ENCODE measurements at regions not wholly inside any gene's neighbourhood (a gene's known extent, or its start where the extent isn't known, plus 50 kb on each side); places are given as distances from the start of the nearest gene placed in this dataset.

- no peaks in the 10 kb centered on the region for H3K27me3 ChIP-seq
- no peak for TF ChIP-seq EP300 (IDR thresholded peaks at IDR 0.05)
- TF ChIP-seq POLR2A (IDR thresholded peaks at IDR 0.05), result no peak
- no peak overlapping the region for H3K27ac ChIP-seq
- WGBS, 3 donors, result 94 to 96% (median 96%) methylated on average over 3 of the region's 3 CpGs
- H3K9me3 ChIP-seq, result no peaks in the 10 kb centered on the region
- H3K4me3 ChIP-seq, result no peak overlapping the region
- intact Hi-C loops (cut with DNase I), result no loop called here
- H3K36me3 ChIP-seq, result no peaks in the 10 kb centered on the region
- H3K4me1 ChIP-seq (ENCODE audit: insufficient read depth), result no peaks in the 10 kb centered on the region
- DNase-seq, result no peak
These were observed 167.6 kb upstream of the SESN3 start for GRCh38 chr11:95398437-95399112.

GRCh38 chr11:95392644-95393043, 161.6 kb upstream of the SESN3 start:
- intact Hi-C loops (cut with DNase I), result no loop called here
- H3K4me3 ChIP-seq, result no peak overlapping the region
- H3K27me3 ChIP-seq, result no peaks in the 10 kb centered on the region
- H3K4me1 ChIP-seq (ENCODE audit: insufficient read depth), result no peaks in the 10 kb centered on the region
- no peak overlapping the region for H3K27ac ChIP-seq
- no peak for DNase-seq
- H3K9me3 ChIP-seq, result no peaks in the 10 kb centered on the region
- 88 to 95% (median 94%) methylated on average over 1 of the region's 1 CpG for WGBS, 3 donors
- TF ChIP-seq POLR2A (IDR thresholded peaks at IDR 0.05) (no peak), EP300 (IDR thresholded peaks at IDR 0.05) (no peak), CTCF (IDR thresholded peaks at IDR 0.05) (no peak)
- no peaks in the 10 kb centered on the region for H3K36me3 ChIP-seq

GRCh38 chr11:95389427-95389826, 158.4 kb upstream of the SESN3 start:
- H3K36me3 ChIP-seq, result no peaks in the 10 kb centered on the region
- no peaks in the 10 kb centered on the region for H3K4me1 ChIP-seq (ENCODE audit: insufficient read depth)
- H3K27ac ChIP-seq, result no peak overlapping the region
- H3K27me3 ChIP-seq, result no peaks in the 10 kb centered on the region
- no peak for DNase-seq
- WGBS, 3 donors, result 89 to 97% (median 92%) methylated on average over 1 of the region's 1 CpG
- intact Hi-C loops (cut with DNase I), result no loop called here
- no peaks in the 10 kb centered on the region for H3K9me3 ChIP-seq
- no peak for TF ChIP-seq EP300 (IDR thresholded peaks at IDR 0.05)
- TF ChIP-seq POLR2A (IDR thresholded peaks at IDR 0.05), result no peak
- TF ChIP-seq CTCF (IDR thresholded peaks at IDR 0.05), result no peak
- H3K4me3 ChIP-seq, result no peak overlapping the region

GRCh38 chr11:95388086-95388485, 157.1 kb upstream of the SESN3 start:
- H3K36me3 ChIP-seq, result no peaks in the 10 kb centered on the region
- DNase-seq, result no peak
- no peak overlapping the region for H3K27ac ChIP-seq
- H3K9me3 ChIP-seq, result no peaks in the 10 kb centered on the region
- no peaks in the 10 kb centered on the region for H3K4me1 ChIP-seq (ENCODE audit: insufficient read depth)
- WGBS, 3 donors, result 84 to 88% (median 86%) methylated on average over 6 of the region's 6 CpGs
- intact Hi-C loops (cut with DNase I), result no loop called here
- TF ChIP-seq POLR2A (IDR thresholded peaks at IDR 0.05), result no peak
- TF ChIP-seq CTCF (IDR thresholded peaks at IDR 0.05), result no peak
- TF ChIP-seq EP300 (IDR thresholded peaks at IDR 0.05), result no peak
- no peak overlapping the region for H3K4me3 ChIP-seq
- no peaks in the 10 kb centered on the region for H3K27me3 ChIP-seq

GRCh38 chr11:95387325-95387724, 156.3 kb upstream of the SESN3 start:
- H3K27ac ChIP-seq, result no peak overlapping the region
- no peak overlapping the region for H3K4me3 ChIP-seq
- H3K9me3 ChIP-seq, result no peaks in the 10 kb centered on the region
- DNase-seq, result no peak
- no peaks in the 10 kb centered on the region for H3K36me3 ChIP-seq
- no peak for TF ChIP-seq CTCF (IDR thresholded peaks at IDR 0.05)
- H3K27me3 ChIP-seq, result no peaks in the 10 kb centered on the region
- 92 to 97% (median 95%) methylated on average over 1 of the region's 1 CpG for WGBS, 3 donors
- intact Hi-C loops (cut with DNase I), result no loop called here
- no peaks in the 10 kb centered on the region for H3K4me1 ChIP-seq (ENCODE audit: insufficient read depth)

Data from ovary (tissue), 7 donors.